HG02885 (cell line): ENCODE measurements at regions not wholly inside any gene's neighbourhood (a gene's known extent, or its start where the extent isn't known, plus 50 kb on each side); places are given as distances from the start of the nearest gene placed in this dataset.

Experiments used
- ATAC-seq: cut with Tn5 transposase; IDR thresholded peaks from one replicate; pipeline ENCODE4 v1.9.1; 2021; ENCODE audit warnings: mild to moderate bottlenecking; ENCODE audit not compliant: unreplicated experiment, poor library complexity

DNA sequence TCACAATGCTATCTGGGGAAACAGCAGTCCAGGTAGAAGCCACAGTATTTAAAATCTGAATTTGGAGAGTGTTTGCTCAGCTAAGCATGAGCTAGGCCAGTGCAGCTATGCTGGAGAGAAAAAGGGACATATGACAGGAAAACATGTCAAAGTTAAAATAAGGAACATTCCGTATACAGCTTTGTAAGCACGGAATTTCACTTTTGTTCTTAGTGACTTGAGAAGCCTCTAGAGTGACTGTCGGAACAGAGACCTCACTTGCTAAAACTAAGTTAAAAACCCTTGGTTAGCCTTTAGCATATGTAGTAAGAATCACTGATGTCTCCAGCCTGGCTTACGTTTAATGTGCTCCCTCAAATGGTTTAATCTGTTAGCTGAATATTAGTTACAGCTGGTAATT lies 661.7 kb downstream of the KCNT2 start:
- ATAC-seq = no peak

- ATAC-seq = no peak
These were observed 666.4 kb downstream of the KCNT2 start for GRCh38 chr1:195941795-195942194.

GRCh38 chr1:195941314-195941713 lies 666.9 kb downstream of the KCNT2 start:
- peak; percentile 38 for ATAC-seq

DNA sequence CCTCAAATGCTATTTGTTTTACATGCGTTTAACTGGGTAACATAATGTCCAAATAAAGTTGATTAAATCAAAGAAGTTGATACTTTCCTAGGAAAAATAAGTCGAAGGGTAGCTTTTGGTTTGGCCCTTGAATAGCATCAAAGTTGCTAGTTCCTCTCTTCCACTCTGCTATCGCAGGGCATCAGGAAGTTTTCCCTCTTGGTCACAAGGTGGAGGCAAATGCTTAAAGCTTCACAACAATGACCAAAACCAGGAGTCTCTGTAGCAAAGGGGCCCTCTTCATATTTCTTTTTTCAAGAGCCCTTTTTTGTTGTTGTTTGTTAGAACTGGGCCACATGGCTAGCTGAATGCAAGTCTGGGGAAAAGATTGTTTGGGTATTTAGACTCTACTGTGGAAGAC lies 668.4 kb downstream of the KCNT2 start:
- no peak for ATAC-seq

DNA sequence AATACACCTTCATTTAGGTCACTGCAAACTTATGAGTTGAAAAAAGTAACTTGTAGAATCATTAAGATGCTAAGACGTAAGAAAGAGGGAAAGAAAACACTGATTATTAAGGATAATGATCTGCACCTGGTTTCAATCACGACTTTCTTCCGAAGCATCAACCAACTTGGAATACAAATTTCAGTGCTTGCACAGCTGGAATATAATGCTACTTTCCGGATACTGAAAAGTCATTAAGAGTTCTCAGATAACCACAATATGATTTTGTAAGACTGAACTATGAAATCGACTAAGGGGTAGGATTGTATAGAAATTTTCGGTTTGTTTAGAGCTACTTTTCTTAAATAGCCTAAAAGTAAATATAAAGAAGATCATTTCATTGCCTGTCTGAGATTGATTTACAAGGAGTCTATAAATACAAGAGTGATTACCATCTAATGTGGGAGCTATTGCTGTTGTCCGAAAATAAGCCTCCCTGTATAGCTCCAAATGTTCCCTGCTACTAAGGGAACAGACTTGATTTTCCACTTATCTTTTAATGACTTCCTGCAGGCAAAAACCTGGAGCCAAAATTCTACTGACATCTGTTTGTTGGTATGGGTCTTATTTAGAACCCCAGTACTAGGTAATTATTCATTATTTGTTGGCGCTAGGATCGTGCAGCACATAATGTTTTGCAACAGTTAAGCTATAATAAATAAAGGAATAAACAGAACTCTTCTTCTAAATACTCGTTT lies 673.3 kb downstream of the KCNT2 start:
- ATAC-seq = no peak

DNA sequence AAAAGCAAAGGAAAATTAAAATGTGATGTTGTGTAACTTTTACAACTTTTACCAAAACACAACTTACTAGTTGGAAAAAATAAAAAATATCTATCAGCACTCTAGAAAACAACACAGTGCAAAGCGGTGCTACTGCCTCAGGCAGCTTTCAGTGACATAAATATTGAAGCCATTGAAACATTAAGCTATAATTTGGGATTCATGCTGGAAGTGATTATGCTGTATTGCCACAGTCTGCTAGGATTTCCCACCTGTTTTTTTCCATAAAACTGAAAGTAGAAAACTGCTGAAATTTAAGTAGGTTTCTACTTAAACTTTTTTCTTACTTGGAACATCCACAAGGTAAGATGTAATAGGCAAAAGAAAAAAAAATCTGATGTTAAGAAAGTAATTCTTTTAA lies 674.4 kb downstream of the KCNT2 start:
- no peak for ATAC-seq

- no peak for ATAC-seq
These were observed 692.4 kb downstream of the KCNT2 start for GRCh38 chr1:195915826-195916225.

DNA sequence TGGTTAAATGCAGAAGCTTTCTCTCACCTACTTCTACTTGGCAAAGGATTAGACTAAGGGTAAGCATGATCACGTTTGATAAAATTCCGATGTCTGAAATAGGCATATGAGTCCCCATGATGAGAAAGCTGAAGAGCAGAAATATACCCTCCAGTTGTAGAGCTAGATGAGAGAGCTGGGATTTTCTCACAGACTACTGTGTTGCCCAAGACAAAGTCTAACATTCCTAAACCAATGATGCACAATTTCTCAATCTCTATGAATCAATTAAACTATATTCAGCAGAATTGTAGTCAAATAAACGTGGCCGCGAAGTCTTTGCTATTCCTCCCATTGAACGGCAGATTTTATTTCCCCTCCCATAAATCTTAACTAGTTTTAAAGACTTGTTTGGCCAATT lies 699.2 kb downstream of the KCNT2 start:
- ATAC-seq = no peak

- no peak for ATAC-seq
These were observed 700.1 kb downstream of the KCNT2 start for GRCh38 chr1:195908121-195908520.

GRCh38 chr1:195903203-195903602 lies 705.0 kb downstream of the KCNT2 start:
- ATAC-seq = no peak

DNA sequence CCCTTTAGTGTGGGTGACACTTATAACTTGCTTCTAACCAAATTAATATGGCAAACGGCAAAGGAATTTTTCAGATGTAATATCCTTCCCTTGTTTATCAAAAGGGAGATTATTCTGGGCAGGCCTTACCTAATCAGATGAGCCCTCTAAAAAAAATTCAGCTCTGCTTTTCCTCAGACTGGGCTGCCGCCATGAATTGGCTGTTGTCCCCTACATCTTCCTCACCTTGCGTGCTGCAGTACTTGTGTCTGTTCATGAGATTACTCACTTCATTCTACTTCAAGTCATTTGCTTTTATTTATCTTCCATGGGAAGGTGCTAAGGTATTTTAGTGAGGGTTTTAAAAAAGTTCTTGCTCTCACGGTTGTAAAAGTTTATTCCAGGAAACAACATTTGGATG lies 705.5 kb downstream of the KCNT2 start:
- ATAC-seq = no peak

GRCh38 chr1:195899762-195900352 lies 708.4 kb downstream of the KCNT2 start:
- ATAC-seq = no peak

- ATAC-seq = no peak
These were observed 709.3 kb downstream of the KCNT2 start for GRCh38 chr1:195898924-195899323.

GRCh38 chr1:195898373-195898772 lies 709.9 kb downstream of the KCNT2 start:
- no peak for ATAC-seq

DNA sequence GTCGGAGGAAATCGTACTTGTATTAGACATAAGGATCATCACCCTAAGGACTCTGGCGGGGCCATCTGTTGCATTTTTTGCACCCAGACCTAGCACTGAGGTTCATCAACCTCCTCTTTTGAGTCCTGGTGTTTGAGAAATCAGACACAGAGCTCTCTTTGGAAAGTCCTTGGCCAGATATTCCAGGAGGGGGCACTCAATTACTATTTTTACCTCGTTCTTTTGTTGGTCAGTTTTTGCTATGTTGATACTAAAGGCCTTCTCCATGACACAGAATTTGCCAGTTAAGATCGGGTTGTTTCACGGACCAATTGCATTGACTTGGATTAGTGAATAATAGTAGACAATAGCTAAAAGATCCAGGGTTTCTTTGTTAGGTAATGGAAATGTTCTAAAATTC lies 711.2 kb downstream of the KCNT2 start:
- no peak for ATAC-seq

GRCh38 chr1:195894411-195894810 lies 713.8 kb downstream of the KCNT2 start:
- no peak for ATAC-seq

GRCh38 chr1:195886000-195886399 lies 722.2 kb downstream of the KCNT2 start:
- ATAC-seq = no peak

- no peak for ATAC-seq
These were observed 729.8 kb downstream of the KCNT2 start for GRCh38 chr1:195878478-195878877.

GRCh38 chr1:195876792-195877191 lies 731.4 kb downstream of the KCNT2 start:
- no peak for ATAC-seq

- ATAC-seq = no peak
These were observed 735.9 kb downstream of the KCNT2 start for GRCh38 chr1:195872376-195872775.

DNA sequence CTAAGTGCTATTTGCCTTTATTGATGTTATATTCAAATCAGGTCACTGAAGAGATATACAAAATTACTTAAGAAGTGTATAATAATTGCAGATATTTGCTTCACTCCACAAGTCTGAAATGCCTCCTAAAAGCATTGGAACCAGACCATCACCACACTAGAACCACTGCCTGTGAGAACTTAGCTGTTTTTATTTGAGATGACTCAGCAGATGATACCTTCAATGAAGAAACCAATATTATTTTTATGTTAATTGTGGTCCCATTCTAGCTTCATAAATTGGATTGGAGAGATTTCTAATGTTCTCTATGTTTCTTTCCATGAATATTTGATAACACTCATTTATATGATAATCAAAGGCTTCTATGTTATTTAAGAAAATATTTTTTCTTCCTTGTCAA lies 740.6 kb downstream of the KCNT2 start:
- ATAC-seq = no peak

- ATAC-seq = no peak
These were observed 741.4 kb downstream of the KCNT2 start for GRCh38 chr1:195866781-195867222.
